MM.1S (cell line): ENCODE measurements at regions not wholly inside any gene's neighbourhood (a gene's known extent, or its start where the extent isn't known, plus 50 kb on each side); places are given as distances from the start of the nearest gene placed in this dataset.

Experiments
- CTCF ChIP-seq: fragments of 300-600 bp; sonication (generic); IDR thresholded peaks from 2 replicates; pipeline ENCODE4 v1.5.1; 2016; ENCODE audit warnings: antibody characterized with exemption, low read length, mixed read lengths
- EZH2 ChIP-seq: fragments of 300-600 bp; sonication (generic); optimal IDR thresholded peaks from 2 replicates; pipeline ENCODE3; 2017; ENCODE audit warnings: low read depth, mild to moderate bottlenecking, antibody characterized with exemption, low read length, mixed read lengths
- EZH2phosphoT487 ChIP-seq: fragments of 300-600 bp; sonication (generic); IDR thresholded peaks from 2 replicates; pipeline ENCODE4 v1.6.1; 2018; ENCODE audit warnings: antibody characterized with exemption, low read length

GRCh38 chr7:41431671-41432070, 271.2 kb downstream of the INHBA start:
- TF ChIP-seq CTCF (no peak), EZH2 (no peak), EZH2phosphoT487 (no peak)
